ENCODE measurements at regions not wholly inside any gene's neighbourhood (a gene's known extent, or its start where the extent isn't known, plus 50 kb on each side); places are given as distances from the start of the nearest gene placed in this dataset.
"Not testable (repeated sequence)": the region's sequence is repeated elsewhere in the genome, so short reads cannot be mapped to it uniquely, and the experiment has no call there.

DNA sequence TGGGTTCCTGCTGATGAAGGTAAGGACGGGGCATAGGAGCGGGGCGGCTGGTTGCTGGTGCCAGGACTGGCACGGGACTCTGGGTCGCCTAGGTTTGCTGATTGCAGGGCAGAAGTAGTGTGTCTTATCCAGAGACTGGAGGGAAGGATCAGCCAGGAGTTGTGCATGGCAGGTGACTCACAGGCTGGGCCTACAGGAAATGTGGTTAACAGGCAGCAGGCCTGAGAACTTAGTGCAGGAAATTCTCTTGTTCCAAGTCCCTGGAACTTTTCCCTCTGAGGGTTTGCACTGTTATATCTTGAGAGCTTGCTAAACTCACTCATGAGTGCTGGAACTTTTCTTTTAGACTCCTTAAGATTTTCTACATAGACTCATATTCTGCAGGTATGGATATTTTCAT lies 95.1 kb downstream of the ANXA2R start:
- TF ChIP-seq, protein P1, sequence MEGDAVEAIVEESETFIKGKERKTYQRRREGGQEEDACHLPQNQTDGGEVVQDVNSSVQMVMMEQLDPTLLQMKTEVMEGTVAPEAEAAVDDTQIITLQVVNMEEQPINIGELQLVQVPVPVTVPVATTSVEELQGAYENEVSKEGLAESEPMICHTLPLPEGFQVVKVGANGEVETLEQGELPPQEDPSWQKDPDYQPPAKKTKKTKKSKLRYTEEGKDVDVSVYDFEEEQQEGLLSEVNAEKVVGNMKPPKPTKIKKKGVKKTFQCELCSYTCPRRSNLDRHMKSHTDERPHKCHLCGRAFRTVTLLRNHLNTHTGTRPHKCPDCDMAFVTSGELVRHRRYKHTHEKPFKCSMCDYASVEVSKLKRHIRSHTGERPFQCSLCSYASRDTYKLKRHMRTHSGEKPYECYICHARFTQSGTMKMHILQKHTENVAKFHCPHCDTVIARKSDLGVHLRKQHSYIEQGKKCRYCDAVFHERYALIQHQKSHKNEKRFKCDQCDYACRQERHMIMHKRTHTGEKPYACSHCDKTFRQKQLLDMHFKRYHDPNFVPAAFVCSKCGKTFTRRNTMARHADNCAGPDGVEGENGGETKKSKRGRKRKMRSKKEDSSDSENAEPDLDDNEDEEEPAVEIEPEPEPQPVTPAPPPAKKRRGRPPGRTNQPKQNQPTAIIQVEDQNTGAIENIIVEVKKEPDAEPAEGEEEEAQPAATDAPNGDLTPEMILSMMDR (IDR thresholded peaks at IDR 0.05) = no peak
- no peak overlapping the region for H3K27ac ChIP-seq
- peaks cover 10 to 73% (median 21%) of the 10 kb centered on the region in 3 donors for H3K27me3 ChIP-seq (ENCODE audit: insufficient read depth in 3 of 3, low read length in 2 of 3)
- no peaks in the 10 kb centered on the region for H3K36me3 ChIP-seq (ENCODE audit: insufficient read depth in 1 of 2, low read depth in 1 of 2)
- DNase-seq (no peak), ATAC-seq (peak in 1 of 4 donors; percentile 40)
- H3K4me3 ChIP-seq = no peak overlapping the region
- H3K9me3 ChIP-seq = no peaks in the 10 kb centered on the region
- intact Hi-C loops (cut with DNase I) = no loop called here
- H3K4me1 ChIP-seq = peaks cover 13% of the 10 kb centered on the region
- WGBS, 3 donors = 75 to 81% (median 78%) methylated on average over 5 of the region's 5 CpGs

DNA sequence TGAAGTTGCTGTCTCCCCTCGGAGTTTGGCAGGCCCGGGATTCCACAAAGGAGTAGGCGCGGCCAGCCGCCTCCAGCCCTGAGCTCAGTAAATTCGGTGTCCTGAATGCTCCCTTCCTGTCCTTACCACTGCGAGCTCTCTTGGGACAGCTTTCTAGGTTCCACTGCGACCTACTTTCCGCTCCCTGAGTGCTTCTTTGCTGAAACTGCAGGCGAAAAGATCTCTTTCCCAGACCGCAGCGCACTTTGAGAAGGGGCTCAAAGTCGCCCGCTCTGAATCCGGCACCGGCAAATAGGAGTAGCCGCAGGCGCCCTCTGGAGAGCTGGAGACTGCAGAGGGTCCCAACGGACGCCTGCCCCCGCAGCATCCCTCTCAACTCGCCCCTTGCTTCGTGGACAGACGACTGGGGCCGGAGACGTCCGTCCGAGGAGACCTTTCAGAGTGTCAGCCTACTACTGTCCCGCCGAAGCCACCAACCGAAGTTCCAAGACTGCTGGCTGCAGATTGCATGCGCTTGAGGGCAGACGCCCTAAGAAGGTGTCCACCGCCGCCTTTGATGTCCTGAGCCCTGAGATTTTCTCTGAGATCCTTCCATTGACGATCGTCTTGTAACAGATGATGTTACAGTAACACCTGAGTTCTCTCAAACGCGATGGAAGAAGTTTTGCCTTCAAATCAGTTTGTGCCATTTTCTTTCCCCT lies 96.0 kb downstream of the ANXA2R start:
- ATAC-seq = peak in 1 of 4 donors; percentile 53
- intact Hi-C loops (cut with DNase I) = no loop called here
- Histone ChIP-seq H3K4me1 (peaks cover 5% of the 10 kb centered on the region), H3K9me3 (no peaks in the 10 kb centered on the region), H3K4me3 (peak overlapping the region; percentile 36), H3K36me3 (ENCODE audit: insufficient read depth in 1 of 2, low read depth in 1 of 2) (no peaks in the 10 kb centered on the region), H3K27ac (no peak overlapping the region), H3K27me3 (ENCODE audit: insufficient read depth in 3 of 3, low read length in 2 of 3) (peaks cover 6 to 64% (median 14%) of the 10 kb centered on the region in 3 donors)
- TF ChIP-seq, protein P1 (IDR thresholded peaks at IDR 0.05) = no peak
- no peak for DNase-seq
- 6 to 15% (median 12%) methylated on average over 39 of the region's 39 CpGs for WGBS, 3 donors

DNA sequence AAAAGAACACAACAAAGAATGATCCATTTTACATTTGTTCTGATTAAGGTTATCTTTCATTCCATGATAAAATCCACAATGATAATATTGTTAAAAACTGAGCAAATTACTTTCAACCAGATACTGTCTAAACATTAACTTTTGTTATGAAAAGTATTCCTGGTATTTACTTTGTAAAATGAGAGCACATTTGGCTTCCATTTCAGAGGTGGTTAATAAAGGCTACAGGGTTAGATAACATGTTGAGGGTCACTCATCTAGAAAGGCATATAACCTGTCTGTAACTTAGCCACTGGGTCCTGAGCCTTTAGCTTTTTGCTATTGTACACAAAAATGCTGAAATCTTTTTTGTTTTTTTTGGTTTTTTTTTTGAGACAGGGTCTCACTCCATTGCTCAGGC lies 99.3 kb downstream of the ANXA2R start:
- ATAC-seq (no peak), DNase-seq (no peak)
- TF ChIP-seq, protein P1 (IDR thresholded peaks at IDR 0.05) = no peak
- no peaks in the 10 kb centered on the region for H3K4me1 ChIP-seq
- H3K4me3 ChIP-seq = no peak overlapping the region
- no peak overlapping the region for H3K27ac ChIP-seq
- H3K27me3 ChIP-seq (ENCODE audit: insufficient read depth in 3 of 3, low read length in 2 of 3) = peaks cover 4 to 45% (median 11%) of the 10 kb centered on the region in 3 donors
- no peaks in the 10 kb centered on the region for H3K9me3 ChIP-seq
- intact Hi-C loops (cut with DNase I) = no loop called here
- no peaks in the 10 kb centered on the region for H3K36me3 ChIP-seq (ENCODE audit: insufficient read depth in 1 of 2, low read depth in 1 of 2)

DNA sequence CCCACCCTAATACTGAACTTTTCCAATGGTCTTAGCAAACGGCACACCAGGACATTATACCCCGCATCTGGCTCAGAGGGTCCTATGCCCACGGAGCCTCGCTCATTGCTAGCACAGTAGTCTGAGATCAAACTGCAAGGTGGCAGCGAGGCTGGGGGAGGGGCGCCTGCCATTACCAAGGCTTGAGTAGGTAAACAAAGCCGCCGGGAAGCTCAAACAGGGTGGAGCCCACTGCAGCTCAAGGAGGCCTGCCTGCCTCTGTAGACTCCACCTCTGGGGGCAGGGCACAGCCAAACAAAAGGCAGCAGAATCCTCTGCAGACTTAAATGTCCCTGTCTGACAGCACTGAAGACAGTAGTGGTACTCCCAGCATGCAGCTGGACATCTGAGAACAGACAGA lies 108.1 kb downstream of the ANXA2R start:
- H3K4me3 ChIP-seq; H3K4me1 ChIP-seq; H3K9me3 ChIP-seq; ATAC-seq; H3K27ac ChIP-seq; H3K36me3 ChIP-seq (ENCODE audit: insufficient read depth in 1 of 2, low read depth in 1 of 2); intact Hi-C loops (cut with DNase I); H3K27me3 ChIP-seq (ENCODE audit: insufficient read depth in 3 of 3, low read length in 2 of 3); DNase-seq: not testable (repeated sequence)
- 94% methylated on average over 8 of the region's 8 CpGs for WGBS, 3 donors

DNA sequence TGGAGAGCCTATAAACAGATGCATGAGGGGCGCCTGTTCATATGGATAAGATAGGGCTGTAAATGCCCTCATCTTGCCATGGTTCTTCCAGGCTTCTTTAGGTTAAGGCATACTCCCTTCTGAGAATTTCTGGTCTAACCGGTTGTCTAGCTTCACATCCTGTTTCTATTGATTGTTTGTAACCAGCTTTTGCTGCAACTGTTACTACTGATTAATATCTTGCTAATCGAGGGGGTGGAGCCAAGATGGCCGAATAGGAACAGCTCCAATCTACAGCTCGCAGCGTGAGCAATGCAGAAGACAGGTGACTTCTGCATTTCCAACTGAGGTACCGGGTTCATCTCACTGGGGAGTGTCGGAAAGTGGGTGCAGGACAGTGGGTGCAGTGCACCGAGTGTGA lies 108.7 kb downstream of the ANXA2R start:
- H3K36me3 ChIP-seq (ENCODE audit: insufficient read depth in 1 of 2, low read depth in 1 of 2); ATAC-seq; H3K4me1 ChIP-seq; H3K27ac ChIP-seq; H3K27me3 ChIP-seq (ENCODE audit: insufficient read depth in 3 of 3, low read length in 2 of 3); H3K9me3 ChIP-seq; H3K4me3 ChIP-seq; DNase-seq; intact Hi-C loops (cut with DNase I): not testable (repeated sequence)
- WGBS, 3 donors = 91 to 93% (median 92%) methylated on average over 9 of the region's 9 CpGs

DNA sequence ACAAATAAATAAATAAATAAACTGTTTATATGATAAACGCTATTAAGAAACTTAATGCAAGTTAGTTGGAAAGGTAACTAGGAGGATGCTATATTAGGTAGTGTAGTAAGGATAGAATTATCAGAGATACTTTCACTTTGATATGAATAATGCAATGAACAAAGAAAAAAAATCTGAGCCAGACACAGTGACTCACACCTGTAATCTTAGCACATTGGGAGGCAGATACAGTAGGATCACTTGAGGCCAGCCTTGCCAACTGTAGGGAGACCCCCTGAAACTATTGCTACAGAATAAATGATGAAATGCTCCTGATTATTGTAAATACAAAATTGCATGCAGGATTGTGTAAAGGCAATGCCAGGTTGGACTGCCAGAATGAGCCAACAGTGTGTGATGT lies 109.2 kb downstream of the ANXA2R start:
- WGBS, 3 donors = 85 to 95% (median 94%) methylated on average over 1 of the region's 1 CpG
- TF ChIP-seq, protein P1 (IDR thresholded peaks at IDR 0.05) = no peak
- Histone ChIP-seq H3K36me3 (ENCODE audit: insufficient read depth in 1 of 2, low read depth in 1 of 2) (no peaks in the 10 kb centered on the region), H3K4me1 (no peaks in the 10 kb centered on the region), H3K27me3 (ENCODE audit: insufficient read depth in 3 of 3, low read length in 2 of 3) (peaks cover 0 to 10% (median 2%) of the 10 kb centered on the region in 3 donors), H3K27ac (no peak overlapping the region), H3K9me3 (no peaks in the 10 kb centered on the region), H3K4me3 (no peak overlapping the region)
- ATAC-seq (no peak), DNase-seq (no peak)
- intact Hi-C loops (cut with DNase I) = no loop called here
